Esophagus squamous epithelium (tissue), 5 donors: ENCODE measurements at regions not wholly inside any gene's neighbourhood (a gene's known extent, or its start where the extent isn't known, plus 50 kb on each side); places are given as distances from the start of the nearest gene placed in this dataset.

Source experiments
- DNase-seq: peaks from one replicate; lab custom pipeline; 2025; lab: John Stamatoyannopoulos, UW
- H3K27ac ChIP-seq, 4 donors: fragments of 200-600 bp; sonication (generic); one replicate each; pipeline ENCODE4 v1.5.1; 2016 to 2019; ENCODE audit warnings: mild to moderate bottlenecking in 1 of 4
- H3K27me3 ChIP-seq, 4 donors: fragments of 200-600 bp; sonication (generic); 1 replicate in 3 of 4; 2 replicates in 1 of 4; pipeline versions ENCODE4 v1.5.1 to v1.6.0; 2017 to 2021; ENCODE audit warnings: antibody characterized with exemption in 1 of 4
- H3K36me3 ChIP-seq, 3 donors: fragments of 200-600 bp; sonication (generic); one replicate each; pipeline ENCODE4 v1.5.1; 2016 to 2019
- H3K4me1 ChIP-seq, 3 donors: fragments of 200-600 bp; sonication (generic); one replicate each; pipeline ENCODE4 v1.5.1; 2017 to 2019
- H3K4me3 ChIP-seq, 4 donors: fragments of 200-600 bp; sonication (generic); 1 replicate in 3 of 4; 2 replicates in 1 of 4; pipeline ENCODE4 v1.5.1; 2016 to 2019; ENCODE audit warnings: mild to moderate bottlenecking in 2 of 4, moderate library complexity in 1 of 4
- H3K9me3 ChIP-seq, 3 donors: fragments of 200-600 bp; sonication (generic); one replicate each; pipeline ENCODE4 v1.5.1; 2016 to 2019
- CTCF ChIP-seq, 6 experiments: fragments of 450-650 bp in 4 of 6; fragments of 200-600 bp in 2 of 6; sonication (generic) in 2 of 6; IDR thresholded peaks; one replicate each; pipeline ENCODE4 v1.5.1; 2016 to 2019; ENCODE audit warnings: antibody characterized with exemption in 6 of 6, mild to moderate bottlenecking in 4 of 6, moderate library complexity in 4 of 6
- POLR2A ChIP-seq, 4 donors: fragments of 450-650 bp; IDR thresholded peaks; one replicate each; pipeline ENCODE4 v1.6.1; 2017; ENCODE audit warnings: antibody characterized with exemption in 4 of 4, mild to moderate bottlenecking in 4 of 4, moderate library complexity in 3 of 4
- WGBS, 2 donors: methylation state at CpG; one replicate each; pipeline ENCODE4 v1.1.5; 2018; 5-methylcytosine and 5-hydroxymethylcytosine counted together
- intact Hi-C: fragments of 100-400 bp; cut with DNase I; formaldehyde crosslinking; loops from one replicate; pipeline ENCODE4 v1.15.0; 2022
- donor health status: DM: yes; HTN: yes; CAD: no.

GRCh38 chr4:182062936-182063335, 180.3 kb upstream of the TENM3 start:
- H3K9me3 ChIP-seq: no peaks in the 10 kb centered on the region
- intact Hi-C loops: no loop called here
- H3K4me1 ChIP-seq: peaks cover 0 to 8% (median 0%) of the 10 kb centered on the region in 3 donors
- no peaks in the 10 kb centered on the region for H3K27me3 ChIP-seq
- H3K36me3 ChIP-seq: no peaks in the 10 kb centered on the region
- no peak overlapping the region for H3K4me3 ChIP-seq
- no peak for TF ChIP-seq POLR2A (IDR thresholded peaks at IDR 0.05)
- TF ChIP-seq CTCF (IDR thresholded peaks at IDR 0.05): no peak
- no peak for DNase-seq
- H3K27ac ChIP-seq: no peak overlapping the region

- Histone ChIP-seq H3K4me1 (peaks cover 0 to 8% (median 0%) of the 10 kb centered on the region in 3 donors), H3K27me3 (no peaks in the 10 kb centered on the region), H3K27ac (no peak overlapping the region), H3K36me3 (no peaks in the 10 kb centered on the region), H3K9me3 (no peaks in the 10 kb centered on the region), H3K4me3 (no peak overlapping the region)
- WGBS, 2 donors: 74 to 93% methylated on average over 2 of the region's 2 CpGs
- TF ChIP-seq POLR2A (IDR thresholded peaks at IDR 0.05) (no peak), CTCF (IDR thresholded peaks at IDR 0.05) (no peak)
- no peak for DNase-seq
- intact Hi-C loops: no loop called here
These were observed 179.6 kb upstream of the TENM3 start for GRCh38 chr4:182063651-182064050.

GRCh38 chr4:182065255-182065654, 177.9 kb upstream of the TENM3 start:
- TF ChIP-seq POLR2A (IDR thresholded peaks at IDR 0.05): no peak
- no peak for TF ChIP-seq CTCF (IDR thresholded peaks at IDR 0.05)
- DNase-seq: no peak
- no peak overlapping the region for H3K4me3 ChIP-seq
- 79 to 83% methylated on average over 14 to 16 of the region's 17 CpGs for WGBS, 2 donors
- H3K27me3 ChIP-seq: no peaks in the 10 kb centered on the region
- no peaks in the 10 kb centered on the region for H3K9me3 ChIP-seq
- peaks cover 0 to 8% (median 0%) of the 10 kb centered on the region in 3 donors for H3K4me1 ChIP-seq
- intact Hi-C loops: no loop called here
- no peak overlapping the region for H3K27ac ChIP-seq
- H3K36me3 ChIP-seq: no peaks in the 10 kb centered on the region

GRCh38 chr4:182066037-182066436, 177.2 kb upstream of the TENM3 start:
- 87 to 90% methylated on average over 7 of the region's 7 CpGs for WGBS, 2 donors
- intact Hi-C loops: no loop called here
- Histone ChIP-seq H3K9me3 (no peaks in the 10 kb centered on the region), H3K27me3 (no peaks in the 10 kb centered on the region), H3K4me1 (peaks cover 0 to 8% (median 0%) of the 10 kb centered on the region in 3 donors), H3K4me3 (no peak overlapping the region), H3K36me3 (no peaks in the 10 kb centered on the region), H3K27ac (no peak overlapping the region)
- TF ChIP-seq CTCF (IDR thresholded peaks at IDR 0.05): no peak
- no peak for TF ChIP-seq POLR2A (IDR thresholded peaks at IDR 0.05)
- DNase-seq: no peak

- Histone ChIP-seq H3K27ac (no peak overlapping the region), H3K9me3 (no peaks in the 10 kb centered on the region), H3K27me3 (no peaks in the 10 kb centered on the region), H3K36me3 (no peaks in the 10 kb centered on the region), H3K4me1 (peaks cover 0 to 4% (median 0%) of the 10 kb centered on the region in 3 donors), H3K4me3 (no peak overlapping the region)
- DNase-seq: no peak
- WGBS, 2 donors: 83% methylated on average over 5 of the region's 5 CpGs
- intact Hi-C loops: no loop called here
- TF ChIP-seq CTCF (IDR thresholded peaks at IDR 0.05) (no peak), POLR2A (IDR thresholded peaks at IDR 0.05) (no peak)
These were observed 175.4 kb upstream of the TENM3 start for GRCh38 chr4:182067828-182068227.
